Neural progenitor cell (in vitro differentiated cells): ENCODE measurements at regions not wholly inside any gene's neighbourhood (a gene's known extent, or its start where the extent isn't known, plus 50 kb on each side); places are given as distances from the start of the nearest gene placed in this dataset.

Source experiments
- DNase-seq: peaks from one replicate; pipeline ENCODE4 v3.0.0-alpha.2; 2016; ENCODE audit warnings: low spot score
- H2AFZ ChIP-seq: fragments of 200-600 bp; sonication (generic); replicated peaks from 2 replicates; pipeline ENCODE4 v1.6.1; 2016; ENCODE audit warnings: antibody characterized with exemption
- H3F3A ChIP-seq: fragments of 200-600 bp; sonication (generic); 2 replicates; pipeline ENCODE4 v1.6.1; 2016; ENCODE audit warnings: antibody characterized with exemption, low read depth
- H3K27ac ChIP-seq: fragments of 200-600 bp; sonication (generic); 2 replicates; pipeline ENCODE4 v1.5.1; 2016; ENCODE audit warnings: mild to moderate bottlenecking
- H3K27me3 ChIP-seq: fragments of 200-600 bp; sonication (generic); 2 replicates; pipeline ENCODE4 v1.6.1; 2016; ENCODE audit warnings: mild to moderate bottlenecking, moderate library complexity
- H3K36me3 ChIP-seq: fragments of 200-600 bp; sonication (generic); 2 replicates; pipeline ENCODE4 v1.5.1; 2016
- H3K4me1 ChIP-seq: fragments of 200-600 bp; sonication (generic); 2 replicates; pipeline ENCODE4 v1.6.1; 2016; ENCODE audit warnings: mixed run types
- H3K4me2 ChIP-seq: fragments of 200-600 bp; sonication (generic); 2 replicates; pipeline ENCODE4 v1.6.1; 2016
- H3K4me3 ChIP-seq: fragments of 200-600 bp; sonication (generic); 2 replicates; pipeline ENCODE4 v1.5.1; 2016
- H3K79me2 ChIP-seq: fragments of 200-600 bp; sonication (generic); 2 replicates; pipeline ENCODE4 v1.6.1; 2016; ENCODE audit warnings: low read depth
- H3K9ac ChIP-seq: fragments of 200-600 bp; sonication (generic); 2 replicates; pipeline ENCODE4 v1.6.1; 2016
- H3K9me3 ChIP-seq: fragments of 200-600 bp; sonication (generic); 2 replicates; pipeline ENCODE4 v1.5.1; 2016; ENCODE audit warnings: low read depth
- H4K20me1 ChIP-seq: fragments of 200-600 bp; sonication (generic); 2 replicates; pipeline ENCODE4 v1.6.1; 2016; ENCODE audit warnings: low read depth
- H3K27ac Mint-ChIP-seq: 3 replicates; pipeline ENCODE4 v1.8.0; 2021; ENCODE audit warnings: mixed read lengths
- H3K27me3 Mint-ChIP-seq: 2 replicates; pipeline ENCODE4 v1.8.0; 2022; ENCODE audit warnings: low read depth, mild to moderate bottlenecking, inconsistent platforms, moderate library complexity, mixed read lengths; ENCODE audit not compliant: insufficient read depth
- H3K36me3 Mint-ChIP-seq: 3 replicates; pipeline ENCODE4 v1.8.0; 2021; ENCODE audit warnings: mixed read lengths
- H3K4me1 Mint-ChIP-seq: 3 replicates; pipeline ENCODE4 v1.8.0; 2021; ENCODE audit warnings: mixed read lengths
- H3K4me3 Mint-ChIP-seq: 3 replicates; pipeline ENCODE4 v1.8.0; 2021; ENCODE audit warnings: mild to moderate bottlenecking, moderate library complexity, mixed read lengths
- H3K9me3 Mint-ChIP-seq: 3 replicates; pipeline ENCODE4 v1.8.0; 2020; ENCODE audit warnings: mixed read lengths
- EZH2 ChIP-seq: fragments of 200-600 bp; sonication (generic); IDR thresholded peaks from 2 replicates; pipeline ENCODE4 v1.6.1; 2017; ENCODE audit warnings: antibody characterized with exemption, mild to moderate bottlenecking, moderate library complexity
- EZH2phosphoT487 ChIP-seq: fragments of 200-600 bp; sonication (generic); IDR thresholded peaks from 2 replicates; pipeline ENCODE4 v1.6.1; 2017; ENCODE audit warnings: antibody characterized with exemption
- TF ChIP-seq, protein P1 (sequence below): fragments of 200-600 bp; sonication (generic); IDR thresholded peaks from 2 replicates; pipeline ENCODE4 v1.5.1; 2017; ENCODE audit warnings: antibody characterized with exemption, mild to moderate bottlenecking

DNA sequence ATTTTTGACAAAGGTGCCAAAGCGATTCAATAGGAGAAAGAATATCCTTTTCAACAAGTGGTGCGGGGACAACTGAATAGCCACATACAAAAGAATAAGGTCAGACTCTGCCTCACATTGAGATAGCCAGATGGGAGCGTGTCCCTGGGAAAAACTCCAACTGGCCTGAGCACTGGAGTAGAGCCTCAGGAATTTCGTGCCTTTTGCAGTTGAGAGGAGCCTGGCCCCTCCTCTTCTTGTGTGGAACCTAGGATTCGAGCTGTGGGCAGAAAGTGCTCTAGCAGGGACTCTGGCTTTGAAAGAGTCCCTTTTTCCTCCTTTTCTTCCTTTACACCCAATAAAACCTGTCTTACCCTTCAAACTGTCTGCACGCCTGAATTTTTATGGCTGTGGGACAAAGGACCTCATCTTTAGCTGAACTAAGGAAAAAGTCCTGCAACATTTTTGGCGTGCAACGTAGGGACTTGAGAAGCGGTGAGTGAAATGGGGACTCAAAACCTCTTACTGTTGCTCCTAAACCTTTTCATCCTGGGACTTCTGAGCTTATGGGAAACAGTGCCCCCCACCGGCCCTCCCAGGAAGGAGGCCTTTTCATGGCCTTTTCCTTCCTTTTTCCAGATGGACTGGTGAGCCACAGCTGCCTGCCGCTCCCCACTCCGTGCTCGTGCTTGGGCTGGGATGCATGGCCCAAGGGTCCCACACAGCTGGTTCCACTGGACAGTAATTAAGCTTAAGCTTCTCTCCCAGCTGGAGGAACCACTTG lies 68.6 kb downstream of the BMP15 start:
- no peaks in the 10 kb centered on the region for H3F3A ChIP-seq
- no peaks in the 10 kb centered on the region for H3K36me3 ChIP-seq
- peaks cover 8% of the 10 kb centered on the region for H3K4me1 ChIP-seq
- Mint-ChIP-seq H3K27me3 (no peaks in the 10 kb centered on the region), H3K4me3 (no peak overlapping the region), H3K27ac (no peak overlapping the region), H3K36me3 (no peaks in the 10 kb centered on the region), H3K4me1 (peaks cover 3% of the 10 kb centered on the region), H3K9me3 (no peaks in the 10 kb centered on the region)
- H2AFZ ChIP-seq: peak overlapping the region; percentile 26
- H3K9ac ChIP-seq: no peak overlapping the region
- H3K27me3 ChIP-seq: no peaks in the 10 kb centered on the region
- no peaks in the 10 kb centered on the region for H3K9me3 ChIP-seq
- DNase-seq: peak; percentile 18
- H3K4me2 ChIP-seq: no peak overlapping the region
- no peak overlapping the region for H3K27ac ChIP-seq
- TF ChIP-seq, protein P1, sequence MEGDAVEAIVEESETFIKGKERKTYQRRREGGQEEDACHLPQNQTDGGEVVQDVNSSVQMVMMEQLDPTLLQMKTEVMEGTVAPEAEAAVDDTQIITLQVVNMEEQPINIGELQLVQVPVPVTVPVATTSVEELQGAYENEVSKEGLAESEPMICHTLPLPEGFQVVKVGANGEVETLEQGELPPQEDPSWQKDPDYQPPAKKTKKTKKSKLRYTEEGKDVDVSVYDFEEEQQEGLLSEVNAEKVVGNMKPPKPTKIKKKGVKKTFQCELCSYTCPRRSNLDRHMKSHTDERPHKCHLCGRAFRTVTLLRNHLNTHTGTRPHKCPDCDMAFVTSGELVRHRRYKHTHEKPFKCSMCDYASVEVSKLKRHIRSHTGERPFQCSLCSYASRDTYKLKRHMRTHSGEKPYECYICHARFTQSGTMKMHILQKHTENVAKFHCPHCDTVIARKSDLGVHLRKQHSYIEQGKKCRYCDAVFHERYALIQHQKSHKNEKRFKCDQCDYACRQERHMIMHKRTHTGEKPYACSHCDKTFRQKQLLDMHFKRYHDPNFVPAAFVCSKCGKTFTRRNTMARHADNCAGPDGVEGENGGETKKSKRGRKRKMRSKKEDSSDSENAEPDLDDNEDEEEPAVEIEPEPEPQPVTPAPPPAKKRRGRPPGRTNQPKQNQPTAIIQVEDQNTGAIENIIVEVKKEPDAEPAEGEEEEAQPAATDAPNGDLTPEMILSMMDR: peak; percentile 28
- no peak for TF ChIP-seq EZH2phosphoT487
- H3K4me3 ChIP-seq: no peak overlapping the region
- H3K79me2 ChIP-seq: no peaks in the 10 kb centered on the region
- no peaks in the 10 kb centered on the region for H4K20me1 ChIP-seq

DNA sequence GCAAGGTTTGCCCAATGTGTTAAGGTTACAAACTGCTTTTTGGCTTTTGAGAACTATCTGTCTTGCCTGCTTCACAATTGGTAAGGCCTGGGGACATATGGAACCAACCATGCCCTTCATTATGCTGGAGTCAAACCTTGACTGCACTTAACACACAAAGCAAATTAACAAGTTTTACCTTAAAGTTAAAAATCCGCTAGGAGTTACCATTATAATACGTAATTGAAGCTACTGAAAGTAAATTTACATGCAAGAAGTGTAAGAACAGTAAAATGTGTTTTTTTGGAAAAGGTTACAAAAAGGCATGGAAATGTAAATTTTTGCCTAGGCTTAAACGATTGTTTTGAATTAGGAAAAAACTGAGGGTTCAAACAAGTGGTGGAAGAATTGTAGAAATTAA lies 69.7 kb downstream of the BMP15 start:
- TF ChIP-seq, protein P1: no peak
- TF ChIP-seq EZH2phosphoT487 (no peak), EZH2 (no peak)
- H3K4me3 ChIP-seq: no peak overlapping the region
- H3K79me2 ChIP-seq: no peaks in the 10 kb centered on the region
- Mint-ChIP-seq H3K36me3 (no peaks in the 10 kb centered on the region), H3K27me3 (no peaks in the 10 kb centered on the region), H3K4me3 (no peak overlapping the region), H3K4me1 (peaks cover 3% of the 10 kb centered on the region), H3K9me3 (no peaks in the 10 kb centered on the region), H3K27ac (no peak overlapping the region)
- H3K4me1 ChIP-seq: peaks cover 8% of the 10 kb centered on the region
- no peak overlapping the region for H2AFZ ChIP-seq
- no peaks in the 10 kb centered on the region for H3K27me3 ChIP-seq
- no peak for DNase-seq
- H3K9ac ChIP-seq: no peak overlapping the region
- no peaks in the 10 kb centered on the region for H3K9me3 ChIP-seq
- no peak overlapping the region for H3K27ac ChIP-seq
- no peaks in the 10 kb centered on the region for H3F3A ChIP-seq
- no peaks in the 10 kb centered on the region for H4K20me1 ChIP-seq
- no peak overlapping the region for H3K4me2 ChIP-seq
- H3K36me3 ChIP-seq: no peaks in the 10 kb centered on the region

DNA sequence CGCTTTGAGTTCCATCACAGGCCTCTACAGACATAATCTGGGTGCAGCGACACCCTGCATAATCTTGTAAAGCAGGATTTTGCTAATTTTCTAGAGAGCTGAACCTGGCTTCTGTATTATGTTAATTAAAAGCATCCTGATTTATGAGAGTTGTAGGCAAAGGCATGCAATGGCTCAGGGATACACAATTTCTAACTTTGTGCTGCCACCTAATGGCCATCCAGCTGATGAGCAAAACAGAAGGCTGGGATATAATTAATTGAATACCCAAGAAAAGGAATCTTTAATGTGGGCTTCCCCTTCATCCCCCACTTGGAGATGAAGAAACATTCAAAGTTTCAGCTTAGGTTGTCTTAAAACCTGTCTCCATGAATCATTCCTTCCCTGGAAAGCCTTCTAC lies 78.1 kb downstream of the BMP15 start:
- H3K9me3 ChIP-seq: no peaks in the 10 kb centered on the region
- DNase-seq: peak; percentile 53
- H4K20me1 ChIP-seq: no peaks in the 10 kb centered on the region
- no peak overlapping the region for H3K9ac ChIP-seq
- H3K27ac ChIP-seq: no peak overlapping the region
- Mint-ChIP-seq H3K27ac (no peak overlapping the region), H3K9me3 (no peaks in the 10 kb centered on the region), H3K4me3 (no peak overlapping the region), H3K27me3 (no peaks in the 10 kb centered on the region), H3K36me3 (no peaks in the 10 kb centered on the region), H3K4me1 (no peaks in the 10 kb centered on the region)
- H3K4me1 ChIP-seq: no peaks in the 10 kb centered on the region
- no peak overlapping the region for H3K4me2 ChIP-seq
- H3F3A ChIP-seq: no peaks in the 10 kb centered on the region
- no peak overlapping the region for H3K4me3 ChIP-seq
- no peaks in the 10 kb centered on the region for H3K27me3 ChIP-seq
- no peaks in the 10 kb centered on the region for H3K36me3 ChIP-seq
- no peaks in the 10 kb centered on the region for H3K79me2 ChIP-seq
- no peak overlapping the region for H2AFZ ChIP-seq
- TF ChIP-seq, protein P1: peak; percentile 64
- TF ChIP-seq EZH2: no peak
